GM21360 (cell line): ENCODE measurements at regions not wholly inside any gene's neighbourhood (a gene's known extent, or its start where the extent isn't known, plus 50 kb on each side); places are given as distances from the start of the nearest gene placed in this dataset.
"Not testable (repeated sequence)": the region's sequence is repeated elsewhere in the genome, so short reads cannot be mapped to it uniquely, and the experiment has no call there.

Experiments
- ATAC-seq: cut with Tn5 transposase; IDR thresholded peaks from one replicate; pipeline ENCODE4 v1.9.1; 2021; ENCODE audit warnings: mild to moderate bottlenecking, moderate library complexity; ENCODE audit not compliant: unreplicated experiment

DNA sequence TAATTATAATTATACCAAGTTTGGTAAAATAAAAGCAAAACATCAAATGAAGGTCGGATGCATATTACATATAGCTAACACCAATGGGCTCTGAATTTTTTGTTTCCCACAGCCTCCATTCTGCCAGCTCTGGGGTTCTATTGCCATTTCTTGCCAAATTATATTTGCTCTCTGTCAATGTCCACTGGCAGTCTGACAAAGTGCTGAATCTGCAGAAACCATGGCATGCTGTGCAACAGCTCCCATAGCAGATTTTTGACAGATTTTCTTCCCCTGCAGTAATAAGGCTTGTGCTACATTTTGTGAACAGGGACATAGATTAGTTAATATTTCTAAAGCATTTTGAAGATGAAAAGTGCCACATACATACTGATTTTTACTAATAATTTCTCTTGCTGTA is 1102.1 kb downstream of the DIAPH3 start:
- ATAC-seq, result no peak

GRCh38 chr13:59064042-59064441 is 1099.7 kb downstream of the DIAPH3 start:
- ATAC-seq, result no peak

DNA sequence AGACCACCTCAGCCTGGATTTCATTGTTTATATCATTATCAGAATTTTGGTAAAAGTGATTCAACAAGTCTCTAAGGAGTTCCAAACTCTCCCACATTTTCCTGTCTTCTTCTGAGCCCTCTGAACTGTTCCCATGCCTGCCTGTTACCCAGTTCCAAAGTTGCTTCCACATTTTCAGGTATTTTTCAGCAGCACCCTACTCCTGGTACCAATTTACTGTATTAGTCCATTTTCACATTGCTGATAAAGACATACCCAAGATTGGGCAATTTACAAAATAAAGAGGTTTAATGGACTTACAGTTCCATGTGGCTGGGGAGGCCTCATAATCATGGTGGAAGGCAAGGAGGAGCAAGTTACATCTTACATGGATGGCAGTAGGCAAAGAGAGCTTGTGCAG is 1087.3 kb downstream of the DIAPH3 start:
- ATAC-seq, result not testable (repeated sequence)

DNA sequence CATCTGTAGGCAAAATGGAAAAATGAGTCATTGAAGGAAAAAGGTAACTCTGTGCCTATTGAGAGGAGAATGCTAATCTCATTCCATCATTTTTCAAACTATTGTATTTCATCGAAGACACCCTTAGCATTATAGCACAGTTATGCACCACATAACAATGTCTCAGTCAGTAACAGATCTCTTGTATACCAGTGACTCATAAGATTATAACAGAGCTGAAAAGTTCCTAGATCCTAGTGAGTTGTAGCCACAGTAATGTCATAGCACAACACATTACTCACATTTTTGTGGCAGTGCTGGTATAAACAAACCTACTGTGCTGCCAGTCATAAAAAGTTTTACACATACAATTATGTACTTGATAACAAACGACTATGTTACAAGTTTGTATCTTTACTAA is 1077.6 kb downstream of the DIAPH3 start:
- no peak for ATAC-seq

DNA sequence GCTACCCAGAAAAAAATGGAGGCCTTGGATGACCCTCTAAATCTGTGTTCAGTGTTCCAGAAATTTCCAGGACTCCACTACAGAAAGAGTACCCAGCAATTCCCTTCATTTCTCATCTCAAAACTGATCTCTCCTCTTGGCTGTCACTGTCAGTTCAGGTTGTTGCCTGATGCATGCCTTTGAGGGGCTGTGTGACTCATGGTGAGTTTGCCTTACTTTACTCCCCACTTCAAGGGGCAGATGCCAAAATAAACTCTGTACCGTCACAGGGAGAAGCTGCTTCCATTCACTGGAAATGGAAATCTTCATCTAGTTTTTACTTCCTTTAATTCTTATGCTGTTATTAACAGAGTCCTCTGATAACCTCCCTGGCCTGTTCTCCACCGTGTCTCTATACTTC is 1075.0 kb downstream of the DIAPH3 start:
- no peak for ATAC-seq

DNA sequence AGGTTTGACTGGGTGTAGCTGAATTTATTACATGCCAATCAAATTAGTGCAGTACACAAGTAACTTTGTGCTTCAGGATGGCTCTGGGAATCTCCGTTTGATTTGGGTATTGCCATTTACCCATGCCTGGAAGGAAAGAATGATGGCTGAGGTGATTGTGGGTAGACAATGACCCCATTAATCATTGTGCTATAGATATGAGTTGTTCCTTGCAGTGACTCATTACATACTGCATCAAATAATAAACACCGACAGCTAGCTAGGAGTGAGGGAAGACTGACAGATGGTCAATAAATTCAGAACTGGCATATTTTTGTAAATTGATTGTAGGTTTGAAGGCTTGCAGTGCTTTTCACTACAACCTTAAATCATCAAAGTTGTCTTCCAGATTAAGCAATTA is 1069.5 kb downstream of the DIAPH3 start:
- ATAC-seq, result no peak

GRCh38 chr13:59099182-59099974 is 1064.3 kb downstream of the DIAPH3 start:
- no peak for ATAC-seq

- no peak for ATAC-seq
Observed at GRCh38 chr13:59103004-59103768, 1060.5 kb downstream of the DIAPH3 start.

DNA sequence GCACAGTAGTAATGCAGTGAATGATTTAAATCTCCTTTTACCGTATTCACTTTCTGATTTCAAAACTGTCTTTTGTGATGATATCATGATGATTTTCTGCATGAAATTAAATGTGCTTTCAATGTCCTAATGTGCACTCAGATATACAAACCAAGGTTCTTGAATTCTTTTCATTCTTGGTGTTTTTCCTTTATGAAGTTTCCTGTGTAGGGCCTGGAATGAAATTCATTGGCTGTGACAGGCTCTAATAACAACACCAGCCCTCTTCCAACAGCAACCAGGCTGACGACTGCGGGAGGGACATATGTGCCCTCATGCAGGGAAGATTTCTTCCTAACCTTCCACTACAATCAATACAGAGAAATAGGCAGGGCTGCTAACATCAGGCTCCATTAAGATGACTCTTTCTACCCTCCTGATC is 1052.0 kb downstream of the DIAPH3 start:
- no peak for ATAC-seq

- no peak for ATAC-seq
Observed at GRCh38 chr13:59112221-59112718, 1051.5 kb downstream of the DIAPH3 start.

- ATAC-seq, result no peak
Observed at GRCh38 chr13:59119475-59119874, 1044.3 kb downstream of the DIAPH3 start.

GRCh38 chr13:59120297-59120843 is 1043.4 kb downstream of the DIAPH3 start:
- ATAC-seq, result no peak

DNA sequence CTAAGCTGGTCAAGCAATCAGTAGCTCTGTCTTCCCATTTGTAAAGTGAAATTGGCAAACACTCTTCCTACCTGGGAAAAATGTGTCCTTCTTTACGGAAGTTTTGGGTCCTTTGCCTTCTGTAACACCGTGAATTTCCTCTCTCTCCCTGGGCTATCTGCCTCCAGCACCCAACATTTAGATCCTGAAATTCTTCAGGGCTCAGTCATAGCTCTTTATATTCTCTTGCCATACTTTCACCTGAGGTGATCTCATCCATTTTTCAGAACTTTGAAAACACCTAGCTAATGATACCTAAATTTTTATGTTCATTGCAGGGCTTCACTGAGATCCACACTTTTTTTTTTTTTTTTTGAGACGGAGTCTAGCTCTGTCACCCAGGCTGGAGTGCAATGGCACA is 1042.2 kb downstream of the DIAPH3 start:
- ATAC-seq, result no peak

GRCh38 chr13:59126474-59126873 is 1037.3 kb downstream of the DIAPH3 start:
- no peak for ATAC-seq

- ATAC-seq, result no peak
Observed at GRCh38 chr13:59133903-59134302, 1029.8 kb downstream of the DIAPH3 start.

DNA sequence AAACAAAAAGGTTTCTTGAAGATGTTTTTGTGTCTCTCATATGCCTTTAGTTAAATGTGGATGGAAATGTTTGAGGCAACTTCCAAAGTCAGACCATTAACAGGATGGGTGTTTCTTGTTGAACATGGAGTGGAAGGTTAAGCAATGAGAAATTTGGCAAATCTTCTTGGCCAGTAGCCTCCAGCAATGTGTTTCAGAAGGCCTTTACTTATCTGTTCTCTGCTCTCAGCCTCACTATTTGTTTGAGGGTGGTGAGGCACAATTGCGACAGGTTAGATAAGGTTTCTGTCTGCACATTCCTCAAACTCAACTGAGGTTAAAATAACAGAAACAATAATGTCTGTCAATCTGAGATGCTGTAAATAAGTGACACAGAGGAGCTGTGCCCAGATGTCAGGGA is 1019.0 kb downstream of the DIAPH3 start:
- ATAC-seq, result no peak

- ATAC-seq, result no peak
Observed at GRCh38 chr13:59145381-59145780, 1018.3 kb downstream of the DIAPH3 start.

GRCh38 chr13:59157181-59157580 is 1006.5 kb downstream of the DIAPH3 start:
- ATAC-seq, result no peak

GRCh38 chr13:59166174-59166573 is 997.6 kb downstream of the DIAPH3 start:
- ATAC-seq, result no peak

DNA sequence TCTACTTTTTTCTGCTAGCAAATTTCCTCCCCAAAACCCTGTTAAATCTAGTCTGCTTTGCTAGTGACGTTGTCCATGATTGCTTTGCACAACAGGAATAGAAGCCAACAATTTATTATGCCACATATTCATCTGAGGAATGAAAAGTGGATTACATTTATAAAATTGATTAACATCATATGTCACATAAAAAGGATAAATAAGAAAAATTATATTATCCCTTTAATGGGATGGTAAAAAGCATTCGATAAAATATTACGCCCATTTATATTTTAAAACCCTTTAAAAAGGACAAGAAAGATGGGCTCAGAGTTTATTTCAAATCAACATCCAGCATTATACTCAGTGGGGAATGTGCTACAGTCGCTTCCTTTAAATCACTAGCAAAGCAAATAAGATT is 991.7 kb downstream of the DIAPH3 start:
- ATAC-seq, result no peak

DNA sequence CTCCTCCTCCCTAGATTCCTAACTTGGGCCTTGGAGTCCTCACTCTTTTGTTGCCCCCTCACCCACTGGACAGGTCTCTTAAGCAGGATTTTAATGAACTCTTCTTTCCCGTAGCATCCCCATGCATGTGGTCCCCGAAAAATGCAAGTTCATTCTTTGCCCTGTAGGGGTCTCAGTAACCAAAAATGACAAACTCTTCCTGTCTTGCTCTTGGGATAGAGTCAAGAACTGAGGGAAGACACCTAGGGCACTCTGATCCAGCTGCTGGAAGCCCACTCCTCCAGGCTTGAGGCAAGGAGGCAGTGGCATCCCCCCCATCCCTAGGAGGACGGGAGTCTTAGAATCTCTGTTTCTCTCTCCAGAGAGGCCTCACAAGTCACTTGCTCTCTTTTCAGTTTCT is 987.0 kb downstream of the DIAPH3 start:
- ATAC-seq, result no peak

GRCh38 chr13:59178344-59178743 is 985.4 kb downstream of the DIAPH3 start:
- no peak for ATAC-seq
